Retinal pigment epithelial cell (primary cell): ENCODE measurements at regions not wholly inside any gene's neighbourhood (a gene's known extent, or its start where the extent isn't known, plus 50 kb on each side); places are given as distances from the start of the nearest gene placed in this dataset.
"Not testable (repeated sequence)": the region's sequence is repeated elsewhere in the genome, so short reads cannot be mapped to it uniquely, and the experiment has no call there.

Experiments used
- DNase-seq: peaks from one replicate; pipeline ENCODE4 v3.0.0-alpha.2; 2010; ENCODE audit warnings: low read depth
- H3K4me3 ChIP-seq: 2 replicates; pipeline ENCODE4 v1.5.1; 2011; ENCODE audit warnings: mild to moderate bottlenecking, low read length, control low read depth, moderate library complexity
- TF ChIP-seq, protein P1 (sequence below): conservative IDR thresholded peaks from 2 replicates; pipeline ENCODE4 v1.5.1; 2011; ENCODE audit warnings: low read depth, low read length, control low read depth, inconsistent platforms

DNA sequence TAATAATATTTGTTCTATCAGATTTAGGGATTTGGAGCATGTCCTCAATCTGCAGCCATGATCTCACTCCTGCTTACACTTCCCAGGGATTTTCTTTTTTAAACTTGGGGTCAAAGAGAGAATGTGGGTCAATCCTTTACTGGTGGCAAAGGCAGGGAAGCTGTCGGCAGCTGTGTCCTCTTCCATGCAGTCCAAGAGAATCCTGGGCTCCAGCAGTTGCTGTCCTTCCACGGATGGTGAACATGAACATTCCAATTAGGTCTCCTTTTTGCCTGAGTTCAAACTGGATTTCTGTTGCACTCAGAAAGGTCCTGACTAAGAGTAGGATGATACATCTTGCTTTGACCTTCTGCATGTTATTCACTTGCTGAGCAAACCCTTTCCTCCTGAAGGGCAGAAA lies 73.9 kb downstream of the ARL6IP4 start:
- TF ChIP-seq, protein P1, sequence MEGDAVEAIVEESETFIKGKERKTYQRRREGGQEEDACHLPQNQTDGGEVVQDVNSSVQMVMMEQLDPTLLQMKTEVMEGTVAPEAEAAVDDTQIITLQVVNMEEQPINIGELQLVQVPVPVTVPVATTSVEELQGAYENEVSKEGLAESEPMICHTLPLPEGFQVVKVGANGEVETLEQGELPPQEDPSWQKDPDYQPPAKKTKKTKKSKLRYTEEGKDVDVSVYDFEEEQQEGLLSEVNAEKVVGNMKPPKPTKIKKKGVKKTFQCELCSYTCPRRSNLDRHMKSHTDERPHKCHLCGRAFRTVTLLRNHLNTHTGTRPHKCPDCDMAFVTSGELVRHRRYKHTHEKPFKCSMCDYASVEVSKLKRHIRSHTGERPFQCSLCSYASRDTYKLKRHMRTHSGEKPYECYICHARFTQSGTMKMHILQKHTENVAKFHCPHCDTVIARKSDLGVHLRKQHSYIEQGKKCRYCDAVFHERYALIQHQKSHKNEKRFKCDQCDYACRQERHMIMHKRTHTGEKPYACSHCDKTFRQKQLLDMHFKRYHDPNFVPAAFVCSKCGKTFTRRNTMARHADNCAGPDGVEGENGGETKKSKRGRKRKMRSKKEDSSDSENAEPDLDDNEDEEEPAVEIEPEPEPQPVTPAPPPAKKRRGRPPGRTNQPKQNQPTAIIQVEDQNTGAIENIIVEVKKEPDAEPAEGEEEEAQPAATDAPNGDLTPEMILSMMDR: no peak
- DNase-seq: no peak
- H3K4me3 ChIP-seq: no peak overlapping the region

DNA sequence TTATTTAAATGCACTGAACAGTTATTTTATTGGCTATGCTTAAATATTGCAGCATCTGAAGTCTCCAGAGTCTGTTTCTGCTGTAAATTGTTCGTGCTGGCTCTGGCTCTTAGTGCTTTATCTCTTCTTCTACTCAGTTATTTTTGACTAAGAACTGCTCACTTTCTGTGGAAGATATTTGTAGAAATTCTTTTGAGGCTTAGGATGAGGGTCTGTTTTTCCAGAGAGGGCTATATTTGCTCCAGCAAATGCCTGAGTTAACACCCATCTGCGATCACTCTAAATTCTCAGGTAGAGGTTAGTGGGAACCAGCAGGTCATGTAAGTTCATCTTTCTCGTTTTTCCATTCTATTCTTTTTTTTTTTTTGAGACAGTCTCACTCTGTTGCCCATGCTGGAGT lies 71.1 kb downstream of the ARL6IP4 start:
- H3K4me3 ChIP-seq: no peak overlapping the region
- TF ChIP-seq, protein P1: no peak
- DNase-seq: no peak

DNA sequence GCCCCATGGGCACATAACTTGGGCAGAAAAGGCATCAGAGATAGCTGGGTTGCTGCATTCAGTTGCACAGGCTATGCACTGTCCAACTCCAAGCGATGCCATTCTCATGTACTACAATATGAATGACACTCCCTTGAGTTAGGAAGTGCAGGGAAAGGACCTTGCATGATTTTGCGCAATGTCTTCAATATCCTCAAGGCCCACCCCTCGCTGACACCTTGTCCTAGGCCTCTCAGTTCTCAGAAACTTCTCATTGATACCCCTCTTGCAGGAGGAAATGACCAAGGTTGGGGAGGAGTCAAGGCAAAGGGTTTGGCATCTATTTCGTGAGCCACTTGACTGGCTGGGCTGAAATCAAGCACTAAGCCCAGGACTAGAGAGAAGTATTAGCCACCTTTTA lies 70.4 kb downstream of the ARL6IP4 start:
- TF ChIP-seq, protein P1: no peak

DNA sequence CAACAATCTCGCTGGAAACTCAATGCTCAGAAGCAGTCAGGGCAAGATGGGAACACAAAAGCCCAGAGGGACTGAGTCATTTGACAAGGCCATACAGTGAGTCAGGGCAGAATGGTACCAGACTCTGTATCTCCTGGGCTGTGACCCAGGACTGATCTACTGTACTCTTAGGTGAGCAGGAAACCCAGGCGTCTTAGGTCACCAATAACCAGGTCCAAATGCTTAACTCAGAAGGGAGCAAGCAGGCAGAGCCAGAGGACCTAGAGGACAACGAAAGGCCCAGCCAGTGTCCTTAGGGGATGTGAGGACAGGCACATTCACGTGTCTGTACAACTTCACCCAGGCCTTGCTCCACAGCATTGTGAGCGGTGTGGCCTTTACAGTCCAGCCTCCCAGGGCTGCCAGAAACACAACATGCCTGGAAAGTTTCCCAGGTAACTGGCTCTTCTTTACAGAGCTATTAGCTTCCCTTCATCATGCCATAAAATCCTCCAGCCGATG lies 69.9 kb downstream of the ARL6IP4 start:
- TF ChIP-seq, protein P1: no peak

More for the DNA sequence above, 70.4 kb downstream of the ARL6IP4 start:
- no peak overlapping the region for H3K4me3 ChIP-seq
- no peak for DNase-seq

DNA sequence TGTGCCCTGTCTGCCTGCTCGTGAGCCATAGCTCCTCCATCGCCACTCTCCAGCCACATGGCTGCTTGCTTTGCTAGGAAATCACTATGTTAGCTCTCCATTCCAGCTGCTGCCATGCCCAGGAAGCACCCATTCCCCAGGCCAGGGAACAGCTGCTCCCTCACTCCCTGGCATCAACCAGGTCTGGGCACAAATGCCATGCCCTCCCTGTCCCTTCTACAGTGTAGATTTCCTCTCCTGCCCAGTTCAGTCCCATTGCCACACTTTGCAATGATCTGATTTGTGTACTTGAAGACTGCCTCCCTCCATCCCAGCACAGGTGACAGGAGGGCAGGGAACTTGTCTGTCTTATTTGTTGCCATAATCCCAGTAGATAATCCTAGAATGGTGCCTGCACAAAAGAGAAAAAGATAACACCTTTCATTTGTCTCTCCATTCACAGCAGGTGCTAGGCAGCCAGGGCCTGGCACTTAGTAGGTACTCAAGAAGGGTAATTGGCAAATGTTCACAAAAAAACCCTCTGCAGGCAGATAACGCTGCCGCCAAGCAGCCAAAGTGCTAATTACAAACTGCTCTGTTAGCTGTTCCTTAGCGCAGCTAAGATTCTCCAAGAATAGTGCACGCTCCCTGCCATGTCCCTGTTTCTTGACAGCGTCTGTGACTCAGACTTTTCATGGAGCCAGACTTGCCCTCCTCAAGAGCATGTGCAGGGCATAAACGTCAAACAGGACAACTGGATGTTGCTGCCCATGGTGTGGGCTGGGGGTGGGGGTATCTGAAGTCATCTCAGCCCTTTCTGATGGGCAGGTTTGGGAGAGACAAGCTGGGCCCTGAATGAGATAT lies 69.1 kb downstream of the ARL6IP4 start:
- TF ChIP-seq, protein P1: no peak
- no peak for DNase-seq
- H3K4me3 ChIP-seq: no peak overlapping the region

More for the DNA sequence above, 69.9 kb downstream of the ARL6IP4 start:
- no peak overlapping the region for H3K4me3 ChIP-seq
- peak; percentile 45 for DNase-seq

DNA sequence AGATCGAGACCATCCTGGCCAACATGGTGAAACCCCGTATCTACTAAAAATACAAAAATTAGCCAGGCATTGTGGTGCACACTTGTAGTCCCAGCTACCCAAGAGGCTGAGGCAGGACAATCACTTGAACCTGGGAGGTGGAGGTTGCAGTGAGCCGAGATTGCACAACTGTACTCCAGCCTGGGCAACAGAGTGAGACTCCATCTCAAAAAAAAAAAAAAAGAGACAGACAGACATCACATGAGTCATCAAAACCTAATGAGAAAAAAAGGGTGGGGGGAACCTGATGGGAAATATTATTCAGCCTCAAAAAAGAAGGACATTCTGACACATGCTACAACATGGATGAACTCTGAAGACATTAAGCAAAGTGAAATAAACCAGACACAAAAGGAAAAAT lies 67.4 kb downstream of the ARL6IP4 start:
- H3K4me3 ChIP-seq, DNase-seq: not testable (repeated sequence)

DNA sequence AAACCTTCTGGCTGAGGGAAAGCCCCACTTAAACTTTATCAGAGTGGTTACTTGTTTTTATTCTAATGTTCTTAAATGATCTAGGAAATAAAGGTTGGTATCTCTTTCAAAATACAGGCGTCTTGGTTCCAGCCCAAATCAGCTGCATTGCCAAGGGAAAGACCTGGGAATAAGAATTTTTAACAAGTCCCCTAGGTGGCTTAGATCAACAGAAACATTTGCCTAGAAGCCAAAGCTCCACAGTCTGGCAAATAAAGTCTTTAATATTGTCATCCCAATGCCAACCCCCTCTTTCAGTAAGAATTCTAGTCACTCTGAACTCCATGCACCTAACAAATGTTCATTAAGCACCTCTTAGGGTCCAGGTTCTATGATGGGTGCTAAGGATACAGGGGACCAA lies 66.8 kb downstream of the ARL6IP4 start:
- H3K4me3 ChIP-seq: no peak overlapping the region
- DNase-seq: no peak
- TF ChIP-seq, protein P1: no peak
